ENCODE measurements at regions not wholly inside any gene's neighbourhood (a gene's known extent, or its start where the extent isn't known, plus 50 kb on each side); places are given as distances from the start of the nearest gene placed in this dataset.

DNA sequence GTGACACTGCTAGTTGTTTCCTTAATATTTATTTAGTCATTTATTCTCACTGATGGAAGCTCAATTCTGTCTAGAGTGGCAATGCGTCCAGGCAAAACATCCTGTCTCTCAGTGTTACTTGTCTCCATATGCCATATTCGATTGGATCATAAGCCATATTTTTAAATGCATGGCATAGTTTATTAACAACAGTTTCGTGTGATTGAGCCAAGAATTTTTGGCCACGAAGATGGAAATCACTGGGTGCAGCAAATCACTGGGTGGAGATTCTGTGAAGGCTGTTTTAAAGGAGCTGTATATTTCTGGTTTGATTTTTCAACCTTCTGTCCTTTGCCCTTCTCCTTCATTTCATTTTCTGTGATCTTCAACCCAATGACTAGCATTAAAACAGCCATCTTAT lies 205.2 kb downstream of the JRKL start:
- TF ChIP-seq, protein P1, sequence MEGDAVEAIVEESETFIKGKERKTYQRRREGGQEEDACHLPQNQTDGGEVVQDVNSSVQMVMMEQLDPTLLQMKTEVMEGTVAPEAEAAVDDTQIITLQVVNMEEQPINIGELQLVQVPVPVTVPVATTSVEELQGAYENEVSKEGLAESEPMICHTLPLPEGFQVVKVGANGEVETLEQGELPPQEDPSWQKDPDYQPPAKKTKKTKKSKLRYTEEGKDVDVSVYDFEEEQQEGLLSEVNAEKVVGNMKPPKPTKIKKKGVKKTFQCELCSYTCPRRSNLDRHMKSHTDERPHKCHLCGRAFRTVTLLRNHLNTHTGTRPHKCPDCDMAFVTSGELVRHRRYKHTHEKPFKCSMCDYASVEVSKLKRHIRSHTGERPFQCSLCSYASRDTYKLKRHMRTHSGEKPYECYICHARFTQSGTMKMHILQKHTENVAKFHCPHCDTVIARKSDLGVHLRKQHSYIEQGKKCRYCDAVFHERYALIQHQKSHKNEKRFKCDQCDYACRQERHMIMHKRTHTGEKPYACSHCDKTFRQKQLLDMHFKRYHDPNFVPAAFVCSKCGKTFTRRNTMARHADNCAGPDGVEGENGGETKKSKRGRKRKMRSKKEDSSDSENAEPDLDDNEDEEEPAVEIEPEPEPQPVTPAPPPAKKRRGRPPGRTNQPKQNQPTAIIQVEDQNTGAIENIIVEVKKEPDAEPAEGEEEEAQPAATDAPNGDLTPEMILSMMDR (IDR thresholded peaks at IDR 0.05; ENCODE audit: low read depth, low read length), result no peak
- TF ChIP-seq, protein P2, sequence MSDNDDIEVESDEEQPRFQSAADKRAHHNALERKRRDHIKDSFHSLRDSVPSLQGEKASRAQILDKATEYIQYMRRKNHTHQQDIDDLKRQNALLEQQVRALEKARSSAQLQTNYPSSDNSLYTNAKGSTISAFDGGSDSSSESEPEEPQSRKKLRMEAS (IDR thresholded peaks at IDR 0.05; ENCODE audit: low read depth, low read length), result no peak
- TF ChIP-seq MYC (IDR thresholded peaks at IDR 0.05; ENCODE audit: low read depth, low read length) (no peak), POLR2A (IDR thresholded peaks at IDR 0.05; ENCODE audit: extremely low read depth, insufficient read length) (no peak)

DNA sequence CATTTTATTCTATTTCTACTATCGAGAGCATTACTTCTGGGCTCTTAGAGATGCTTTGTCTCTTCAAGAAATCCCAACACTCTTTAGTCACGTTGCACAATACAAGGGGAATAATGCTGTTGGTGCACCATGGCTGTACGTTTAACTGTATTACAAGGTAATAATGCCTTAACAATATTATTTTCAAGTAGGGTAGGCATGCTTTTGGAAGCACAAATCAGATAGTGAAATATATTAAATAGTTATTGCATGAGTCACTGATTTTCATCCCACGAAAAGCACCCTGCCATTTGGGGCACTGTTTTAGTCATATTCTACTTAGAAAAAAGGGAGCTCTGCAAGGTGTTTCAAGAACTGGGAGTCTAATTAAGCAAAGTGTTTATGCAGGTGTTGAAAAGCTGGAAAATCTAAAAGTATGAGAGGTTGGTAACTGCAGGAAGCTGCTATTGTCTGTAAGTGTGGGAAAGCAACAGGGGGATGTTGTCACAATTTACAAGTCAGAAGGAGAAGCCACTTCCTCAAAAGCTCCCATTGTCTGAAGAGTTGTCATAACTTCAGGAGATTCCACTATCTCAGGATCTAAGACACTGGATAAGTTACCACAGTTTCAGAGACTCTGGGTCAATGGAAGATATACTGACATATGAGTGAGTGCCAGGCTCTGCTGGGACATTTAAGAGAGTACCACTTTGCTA lies 218.2 kb downstream of the JRKL start:
- H3K4me3 ChIP-seq (ENCODE audit: low read depth, low read length), result no peak overlapping the region
- TF ChIP-seq POLR2A (IDR thresholded peaks at IDR 0.05; ENCODE audit: extremely low read depth, insufficient read length) (no peak), MYC (IDR thresholded peaks at IDR 0.05; ENCODE audit: low read depth, low read length) (no peak)
- TF ChIP-seq, protein P2 (IDR thresholded peaks at IDR 0.05; ENCODE audit: low read depth, low read length), result no peak
- TF ChIP-seq, protein P1 (IDR thresholded peaks at IDR 0.05; ENCODE audit: low read depth, low read length), result no peak
- DNase-seq (ENCODE audit: low read depth), result peak; percentile 47

More for the DNA sequence above, 205.2 kb downstream of the JRKL start:
- no peak for DNase-seq (ENCODE audit: low read depth)
- no peak overlapping the region for H3K4me3 ChIP-seq (ENCODE audit: low read depth, low read length)

DNA sequence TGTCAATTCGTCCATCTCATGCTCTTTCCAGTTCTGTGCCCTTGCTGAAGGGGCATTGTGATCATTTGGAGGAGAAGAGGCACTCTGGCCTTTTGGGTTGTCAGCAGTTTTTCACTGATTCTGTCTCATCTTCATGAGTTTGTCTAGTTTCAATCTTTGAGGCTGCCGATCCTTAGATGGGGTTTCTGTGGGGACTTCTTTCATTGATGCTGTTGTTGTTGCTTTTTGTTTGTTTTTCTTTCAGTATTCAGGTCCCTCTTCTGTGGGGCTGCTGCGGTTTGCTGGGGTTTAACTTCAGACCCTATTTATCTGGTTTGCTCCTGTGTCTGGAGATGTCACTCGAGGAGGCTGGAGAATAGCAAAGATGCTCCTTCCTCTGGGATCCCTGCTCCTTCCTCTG lies 224.3 kb downstream of the JRKL start:
- no peak for TF ChIP-seq MYC (IDR thresholded peaks at IDR 0.05; ENCODE audit: low read depth, low read length)
- TF ChIP-seq, protein P1 (IDR thresholded peaks at IDR 0.05; ENCODE audit: low read depth, low read length), result no peak
- TF ChIP-seq, protein P2 (IDR thresholded peaks at IDR 0.05; ENCODE audit: low read depth, low read length), result no peak
- no peak for TF ChIP-seq POLR2A (IDR thresholded peaks at IDR 0.05; ENCODE audit: extremely low read depth, insufficient read length)
- no peak overlapping the region for H3K4me3 ChIP-seq (ENCODE audit: low read depth, low read length)
- DNase-seq (ENCODE audit: low read depth), result no peak

DNA sequence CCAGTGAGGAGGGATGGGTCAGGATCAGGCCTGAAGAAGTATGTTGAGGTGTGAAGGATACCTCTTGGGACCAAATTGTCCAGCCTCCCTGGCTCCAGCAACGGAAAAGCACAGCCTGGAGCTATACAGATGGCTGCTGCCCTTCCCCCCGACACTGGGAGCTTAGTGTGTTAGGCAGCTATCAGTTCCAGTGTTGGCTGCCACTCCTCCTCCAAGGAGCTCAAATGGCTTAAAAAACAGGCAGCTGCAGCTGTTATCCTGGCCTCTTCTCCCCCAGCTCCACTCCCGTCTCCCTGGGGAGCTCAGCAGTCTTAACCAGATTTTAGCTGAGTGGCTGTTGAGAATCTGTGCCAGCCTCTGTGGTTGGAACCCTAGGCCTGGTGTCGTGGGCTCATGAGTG lies 225.0 kb downstream of the JRKL start:
- H3K4me3 ChIP-seq (ENCODE audit: low read depth, low read length), result no peak overlapping the region
- no peak for DNase-seq (ENCODE audit: low read depth)
- no peak for TF ChIP-seq MYC (IDR thresholded peaks at IDR 0.05; ENCODE audit: low read depth, low read length)
- TF ChIP-seq, protein P1 (IDR thresholded peaks at IDR 0.05; ENCODE audit: low read depth, low read length), result no peak
- no peak for TF ChIP-seq POLR2A (IDR thresholded peaks at IDR 0.05; ENCODE audit: extremely low read depth, insufficient read length)
- TF ChIP-seq, protein P2 (IDR thresholded peaks at IDR 0.05; ENCODE audit: low read depth, low read length), result no peak

DNA sequence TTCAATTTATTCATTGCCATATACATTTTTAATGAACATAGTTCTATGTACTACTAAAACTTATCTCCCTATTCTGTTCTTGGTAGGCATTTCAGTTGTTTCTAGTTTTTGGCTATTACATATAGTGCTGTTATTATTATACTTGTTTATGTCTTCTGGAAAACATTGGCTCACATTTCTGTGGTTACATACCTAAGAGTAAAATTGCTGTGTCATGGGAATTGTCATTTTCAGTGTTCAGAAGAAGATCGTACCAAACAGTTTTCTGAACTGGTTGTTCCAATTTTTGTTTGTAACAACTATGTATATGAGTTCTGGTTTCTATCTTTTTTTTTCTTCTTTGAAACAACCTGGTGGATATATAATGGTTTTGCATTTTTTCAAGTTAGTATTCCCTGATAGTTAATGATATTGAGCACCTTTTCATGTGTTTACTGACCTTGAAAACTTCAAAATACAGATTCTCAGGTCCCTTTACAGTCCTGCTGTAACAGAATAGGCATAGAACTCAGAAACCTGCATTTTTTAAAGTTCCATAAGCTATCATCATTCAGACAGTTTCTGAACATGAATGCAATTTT lies 230.7 kb downstream of the JRKL start:
- H3K4me3 ChIP-seq (ENCODE audit: low read depth, low read length), result no peak overlapping the region
- TF ChIP-seq, protein P1 (IDR thresholded peaks at IDR 0.05; ENCODE audit: low read depth, low read length), result no peak
- TF ChIP-seq MYC (IDR thresholded peaks at IDR 0.05; ENCODE audit: low read depth, low read length) (no peak), POLR2A (IDR thresholded peaks at IDR 0.05; ENCODE audit: extremely low read depth, insufficient read length) (no peak)
- TF ChIP-seq, protein P2 (IDR thresholded peaks at IDR 0.05; ENCODE audit: low read depth, low read length), result no peak
- no peak for DNase-seq (ENCODE audit: low read depth)

All from NB4 (cell line).